ENCODE measurements at regions not wholly inside any gene's neighbourhood (a gene's known extent, or its start where the extent isn't known, plus 50 kb on each side); places are given as distances from the start of the nearest gene placed in this dataset.

DNA sequence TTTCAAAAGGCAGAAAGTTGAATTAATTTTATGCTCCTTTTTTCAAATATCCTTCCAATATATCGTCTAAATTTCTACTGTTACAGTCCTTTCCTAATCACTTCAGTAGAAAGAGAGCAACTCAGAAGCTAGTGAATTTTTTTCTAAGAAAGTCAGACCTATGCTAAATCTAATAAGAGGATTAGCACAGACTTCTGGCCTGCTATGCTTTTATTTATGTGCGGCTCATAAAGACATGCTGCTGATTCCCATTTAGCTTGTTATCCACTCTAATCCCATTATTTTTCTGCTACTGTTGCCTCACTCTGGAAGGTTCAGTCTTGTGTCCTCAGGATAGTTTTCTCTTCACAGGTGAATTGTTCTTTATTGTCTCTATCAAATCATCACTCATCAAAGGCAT lies 473.5 kb upstream of the FAM241A start:
- Histone ChIP-seq H3K9me3 (no peaks in the 10 kb centered on the region), H3K36me3 (no peaks in the 10 kb centered on the region), H3K4me1 (no peaks in the 10 kb centered on the region), H3K27ac (no peak overlapping the region), H3K27me3 (no peaks in the 10 kb centered on the region), H3K4me3 (no peak overlapping the region)
- intact Hi-C loops (cut with DNase I): no loop called here
- ATAC-seq (no peak), DNase-seq (no peak), FAIRE-seq (no peak)
- TF ChIP-seq, protein P1, sequence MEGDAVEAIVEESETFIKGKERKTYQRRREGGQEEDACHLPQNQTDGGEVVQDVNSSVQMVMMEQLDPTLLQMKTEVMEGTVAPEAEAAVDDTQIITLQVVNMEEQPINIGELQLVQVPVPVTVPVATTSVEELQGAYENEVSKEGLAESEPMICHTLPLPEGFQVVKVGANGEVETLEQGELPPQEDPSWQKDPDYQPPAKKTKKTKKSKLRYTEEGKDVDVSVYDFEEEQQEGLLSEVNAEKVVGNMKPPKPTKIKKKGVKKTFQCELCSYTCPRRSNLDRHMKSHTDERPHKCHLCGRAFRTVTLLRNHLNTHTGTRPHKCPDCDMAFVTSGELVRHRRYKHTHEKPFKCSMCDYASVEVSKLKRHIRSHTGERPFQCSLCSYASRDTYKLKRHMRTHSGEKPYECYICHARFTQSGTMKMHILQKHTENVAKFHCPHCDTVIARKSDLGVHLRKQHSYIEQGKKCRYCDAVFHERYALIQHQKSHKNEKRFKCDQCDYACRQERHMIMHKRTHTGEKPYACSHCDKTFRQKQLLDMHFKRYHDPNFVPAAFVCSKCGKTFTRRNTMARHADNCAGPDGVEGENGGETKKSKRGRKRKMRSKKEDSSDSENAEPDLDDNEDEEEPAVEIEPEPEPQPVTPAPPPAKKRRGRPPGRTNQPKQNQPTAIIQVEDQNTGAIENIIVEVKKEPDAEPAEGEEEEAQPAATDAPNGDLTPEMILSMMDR (IDR thresholded peaks at IDR 0.05): no peak
- 45 to 65% methylated on average over 2 of the region's 2 CpGs for WGBS, 2 donors

DNA sequence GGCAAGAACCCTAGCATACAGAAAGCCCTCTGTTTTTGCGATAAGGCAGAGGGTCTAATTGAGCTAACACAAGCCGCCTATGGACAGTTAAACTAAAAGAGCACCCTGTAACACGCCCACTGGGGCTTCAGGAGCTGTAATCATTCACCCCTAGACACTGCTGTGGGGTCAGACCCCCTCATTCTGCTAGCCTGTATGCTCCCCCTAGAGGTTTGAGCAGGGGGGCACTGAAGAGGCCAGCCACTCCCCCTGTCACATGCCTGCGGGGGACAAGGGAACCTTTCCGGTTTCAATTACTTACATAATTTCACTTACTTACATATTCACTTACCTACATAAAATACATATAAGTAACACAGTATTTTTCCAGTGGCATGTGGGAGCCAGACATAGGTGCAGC lies 469.5 kb upstream of the FAM241A start:
- ATAC-seq (no peak), FAIRE-seq (no peak), DNase-seq (no peak)
- no peak overlapping the region for H3K4me3 ChIP-seq
- no peaks in the 10 kb centered on the region for H3K9me3 ChIP-seq
- WGBS, 2 donors: 75 to 87% methylated on average over 5 of the region's 5 CpGs
- no peak overlapping the region for H3K27ac ChIP-seq
- intact Hi-C loops (cut with DNase I): no loop called here
- H3K36me3 ChIP-seq: no peaks in the 10 kb centered on the region
- H3K27me3 ChIP-seq: no peaks in the 10 kb centered on the region
- TF ChIP-seq, protein P1 (IDR thresholded peaks at IDR 0.05): no peak
- H3K4me1 ChIP-seq: peaks cover 0 to 4% (median 0%) of the 10 kb centered on the region in 3 donors

DNA sequence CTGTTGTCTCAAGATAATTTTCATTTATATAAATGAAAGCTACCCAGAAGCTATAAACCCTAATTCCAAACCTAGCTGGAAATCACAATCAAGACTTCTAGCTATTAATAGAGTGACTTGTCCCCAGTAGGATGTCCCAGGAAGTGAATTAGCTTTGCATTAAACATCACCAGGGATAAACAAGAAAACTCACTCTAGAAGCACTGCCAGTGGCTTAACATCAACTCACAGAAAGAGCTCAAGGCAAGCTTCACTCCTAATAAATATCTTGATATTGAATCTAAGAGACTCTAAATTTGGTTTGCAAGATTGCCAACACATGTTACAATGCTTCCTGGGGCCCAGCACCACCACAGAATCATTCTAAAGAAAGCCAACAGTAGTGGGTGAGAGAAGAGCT lies 468.7 kb upstream of the FAM241A start:
- Histone ChIP-seq H3K36me3 (no peaks in the 10 kb centered on the region), H3K9me3 (no peaks in the 10 kb centered on the region), H3K4me1 (peaks cover 0 to 4% (median 0%) of the 10 kb centered on the region in 3 donors), H3K27ac (no peak overlapping the region), H3K4me3 (no peak overlapping the region), H3K27me3 (no peaks in the 10 kb centered on the region)
- TF ChIP-seq, protein P1 (IDR thresholded peaks at IDR 0.05): no peak
- no peak for ATAC-seq
- intact Hi-C loops (cut with DNase I): no loop called here
- no peak for DNase-seq
- FAIRE-seq: no peak

DNA sequence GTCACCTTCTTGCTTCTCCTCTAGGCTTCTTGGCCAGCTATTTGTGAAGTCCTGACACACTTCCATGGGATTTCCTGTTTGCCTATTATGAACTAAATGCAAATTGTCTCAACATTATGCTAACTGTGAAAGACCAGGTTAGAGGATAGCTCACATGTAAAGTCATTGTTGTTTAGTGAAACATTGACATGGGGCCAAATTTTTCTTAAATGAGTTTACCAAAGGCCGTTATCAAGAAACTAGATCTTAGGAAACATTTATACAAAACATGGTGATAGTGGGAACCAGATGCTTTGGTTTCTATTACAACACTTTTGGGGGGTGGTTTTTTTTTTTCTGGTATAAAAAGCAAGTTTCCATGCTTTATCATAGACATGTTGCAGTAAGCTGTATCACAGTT lies 466.8 kb upstream of the FAM241A start:
- 14 to 27% methylated on average over 1 of the region's 1 CpG for WGBS, 2 donors
- ATAC-seq (no peak), DNase-seq (no peak), FAIRE-seq (no peak)
- intact Hi-C loops (cut with DNase I): no loop called here
- Histone ChIP-seq H3K27me3 (no peaks in the 10 kb centered on the region), H3K9me3 (no peaks in the 10 kb centered on the region), H3K4me3 (no peak overlapping the region), H3K36me3 (no peaks in the 10 kb centered on the region), H3K4me1 (peaks cover 0 to 4% (median 0%) of the 10 kb centered on the region in 3 donors), H3K27ac (no peak overlapping the region)
- TF ChIP-seq, protein P1 (IDR thresholded peaks at IDR 0.05): no peak

DNA sequence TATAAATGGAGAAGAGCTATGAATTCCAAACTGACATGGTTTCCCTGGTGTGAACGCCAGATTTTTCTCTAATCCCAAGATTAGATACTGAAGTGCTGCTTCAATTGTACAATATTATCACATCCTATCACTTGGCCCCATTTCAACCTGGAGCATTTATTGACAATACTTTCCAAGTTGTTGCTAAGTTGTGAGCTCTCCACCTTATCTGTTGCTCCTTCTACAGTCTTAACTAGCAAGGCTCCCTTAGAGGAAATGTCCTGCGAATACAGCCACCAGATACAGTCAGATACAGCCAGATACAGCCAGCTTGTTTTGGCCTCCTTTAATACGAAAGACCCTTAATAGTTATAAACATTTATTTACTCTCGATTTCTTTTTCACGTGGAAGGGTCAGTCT lies 466.3 kb upstream of the FAM241A start:
- intact Hi-C loops (cut with DNase I): no loop called here
- Histone ChIP-seq H3K36me3 (no peaks in the 10 kb centered on the region), H3K27me3 (no peaks in the 10 kb centered on the region), H3K4me3 (no peak overlapping the region), H3K4me1 (peaks cover 0 to 4% (median 0%) of the 10 kb centered on the region in 3 donors), H3K27ac (no peak overlapping the region), H3K9me3 (no peaks in the 10 kb centered on the region)
- FAIRE-seq: no peak
- no peak for DNase-seq
- no peak for ATAC-seq
- TF ChIP-seq, protein P1 (IDR thresholded peaks at IDR 0.05): no peak
- WGBS, 2 donors: 30 to 38% methylated on average over 5 of the region's 5 CpGs
